ENCODE measurements at regions not wholly inside any gene's neighbourhood (a gene's known extent, or its start where the extent isn't known, plus 50 kb on each side); places are given as distances from the start of the nearest gene placed in this dataset.
A peak's percentile ranks its signal among the peaks of the same experiment; 100 is the strongest.

DNA sequence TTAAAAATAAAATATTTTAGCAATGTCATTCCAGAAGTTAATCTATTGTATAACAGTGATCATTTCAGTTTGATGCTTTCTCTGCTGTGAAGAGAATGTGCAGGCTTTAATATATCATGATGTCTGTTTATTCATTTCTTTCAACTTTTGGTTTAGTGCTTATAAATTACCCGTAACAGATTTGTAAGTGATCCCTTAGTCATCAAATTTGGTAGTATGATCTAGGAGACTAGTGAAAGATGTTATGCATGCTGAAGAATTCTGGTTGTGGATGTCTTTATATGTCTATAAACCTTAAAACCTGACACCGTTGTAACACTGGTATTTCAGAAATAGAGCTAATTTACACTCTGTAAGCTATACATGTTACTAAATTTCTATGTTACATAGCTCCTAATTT lies 260.4 kb downstream of the CPS1 start:
- Histone ChIP-seq H3K27ac (no peak overlapping the region), H3K4me1 (no peaks in the 10 kb centered on the region), H3K4me3 (no peak overlapping the region), H3K9me3 (no peaks in the 10 kb centered on the region), H3K4me2 (no peak overlapping the region)
- no peak for FAIRE-seq
- TF ChIP-seq RAD21 (conservative IDR thresholded peaks at IDR 0.05 in 1 of 2, IDR thresholded peaks at IDR 0.05 in 1 of 2): no peak
- TF ChIP-seq SMC3 (IDR thresholded peaks at IDR 0.05): no peak
- TF ChIP-seq FOSL2 (IDR thresholded peaks at IDR 0.05): no peak
- no peak for TF ChIP-seq FOSL2 (CRISPR knock-in tag; IDR thresholded peaks at IDR 0.05)
- TF ChIP-seq PHF8 (IDR thresholded peaks at IDR 0.05; ENCODE audit: borderline replicate concordance, low read depth): no peak
- TF ChIP-seq, protein P1, sequence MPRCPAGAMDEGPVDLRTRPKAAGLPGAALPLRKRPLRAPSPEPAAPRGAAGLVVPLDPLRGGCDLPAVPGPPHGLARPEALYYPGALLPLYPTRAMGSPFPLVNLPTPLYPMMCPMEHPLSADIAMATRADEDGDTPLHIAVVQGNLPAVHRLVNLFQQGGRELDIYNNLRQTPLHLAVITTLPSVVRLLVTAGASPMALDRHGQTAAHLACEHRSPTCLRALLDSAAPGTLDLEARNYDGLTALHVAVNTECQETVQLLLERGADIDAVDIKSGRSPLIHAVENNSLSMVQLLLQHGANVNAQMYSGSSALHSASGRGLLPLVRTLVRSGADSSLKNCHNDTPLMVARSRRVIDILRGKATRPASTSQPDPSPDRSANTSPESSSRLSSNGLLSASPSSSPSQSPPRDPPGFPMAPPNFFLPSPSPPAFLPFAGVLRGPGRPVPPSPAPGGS (IDR thresholded peaks at IDR 0.05): no peak
- no peak for TF ChIP-seq MAZ (IDR thresholded peaks at IDR 0.05; ENCODE audit: borderline replicate concordance, low read depth, low read length)
- TF ChIP-seq MAFK (IDR thresholded peaks at IDR 0.05; ENCODE audit: partially characterized antibody): peak; percentile 18
- no peak for TF ChIP-seq FOXS1 (CRISPR knock-in tag; IDR thresholded peaks at IDR 0.05)
- ChIA-PET POLR2A (no interaction called here), CTCF (no interaction called here)
- 28% methylated on average over 2 of the region's 2 CpGs for WGBS (ENCODE audit: missing lambda C conversion rate)
- ATAC-seq: no peak
- no peak for DNase-seq (ENCODE audit: low read depth in 1 of 2, low spot score in 1 of 2)

DNA sequence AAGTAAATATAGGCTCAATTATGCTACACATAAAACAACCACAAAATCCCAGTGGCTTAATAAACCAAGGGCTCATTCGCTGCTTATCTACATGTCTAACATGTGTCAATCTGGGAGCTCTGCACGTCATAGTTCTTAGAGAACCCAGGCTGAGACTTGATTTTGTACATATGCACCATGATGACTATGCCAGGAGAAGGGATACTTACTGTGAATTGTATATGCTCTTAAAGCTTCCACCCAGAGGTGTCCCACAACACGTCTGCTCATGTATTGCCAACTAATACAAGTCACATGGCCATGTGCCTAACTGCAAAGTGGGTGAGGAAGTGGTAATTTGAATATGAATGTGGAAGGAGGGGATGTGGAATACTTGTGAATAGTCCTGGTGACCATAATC lies 262.1 kb downstream of the CPS1 start:
- ATAC-seq (no peak), FAIRE-seq (no peak)
- 18% methylated on average over 3 of the region's 3 CpGs for WGBS (ENCODE audit: missing lambda C conversion rate)

More for the DNA sequence above, 262.1 kb downstream of the CPS1 start:
- Histone ChIP-seq H3K4me3 (no peak overlapping the region), H3K27ac (no peak overlapping the region), H3K4me2 (no peak overlapping the region), H3K9me3 (no peaks in the 10 kb centered on the region), H3K4me1 (no peaks in the 10 kb centered on the region)
- ChIA-PET CTCF (no interaction called here), POLR2A (no interaction called here)
- no peak for DNase-seq (ENCODE audit: low read depth in 1 of 2, low spot score in 1 of 2)
- TF ChIP-seq RAD21 (conservative IDR thresholded peaks at IDR 0.05 in 1 of 2, IDR thresholded peaks at IDR 0.05 in 1 of 2): no peak
- TF ChIP-seq CHD2 (IDR thresholded peaks at IDR 0.05; ENCODE audit: low read length, partially characterized antibody): no peak
- TF ChIP-seq NFE2L2 (conservative IDR thresholded peaks at IDR 0.05; ENCODE audit: low read length): no peak
- TF ChIP-seq, protein P2, sequence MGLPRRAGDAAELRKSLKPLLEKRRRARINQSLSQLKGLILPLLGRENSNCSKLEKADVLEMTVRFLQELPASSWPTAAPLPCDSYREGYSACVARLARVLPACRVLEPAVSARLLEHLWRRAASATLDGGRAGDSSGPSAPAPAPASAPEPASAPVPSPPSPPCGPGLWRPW (IDR thresholded peaks at IDR 0.05): no peak
- TF ChIP-seq, protein P1 (IDR thresholded peaks at IDR 0.05): no peak
- TF ChIP-seq GATA3 (IDR thresholded peaks at IDR 0.05; ENCODE audit: borderline replicate concordance): no peak
- TF ChIP-seq FOXS1 (CRISPR knock-in tag; IDR thresholded peaks at IDR 0.05): no peak
- TF ChIP-seq BHLHE40 (IDR thresholded peaks at IDR 0.05; ENCODE audit: low read depth, low read length): no peak
- TF ChIP-seq, protein P3, sequence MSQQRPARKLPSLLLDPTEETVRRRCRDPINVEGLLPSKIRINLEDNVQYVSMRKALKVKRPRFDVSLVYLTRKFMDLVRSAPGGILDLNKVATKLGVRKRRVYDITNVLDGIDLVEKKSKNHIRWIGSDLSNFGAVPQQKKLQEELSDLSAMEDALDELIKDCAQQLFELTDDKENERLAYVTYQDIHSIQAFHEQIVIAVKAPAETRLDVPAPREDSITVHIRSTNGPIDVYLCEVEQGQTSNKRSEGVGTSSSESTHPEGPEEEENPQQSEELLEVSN (IDR thresholded peaks at IDR 0.05; ENCODE audit: borderline replicate concordance, low read depth): no peak
- no peak for TF ChIP-seq HOXB5 (CRISPR knock-in tag; IDR thresholded peaks at IDR 0.05)
- no peak for TF ChIP-seq JUNB (IDR thresholded peaks at IDR 0.05)
- TF ChIP-seq RCOR1 (IDR thresholded peaks at IDR 0.05; ENCODE audit: low read depth, low read length): no peak
- TF ChIP-seq HOXB13 (CRISPR knock-in tag; IDR thresholded peaks at IDR 0.05; ENCODE audit: low read depth): no peak
- no peak for TF ChIP-seq EP300 (IDR thresholded peaks at IDR 0.05)
- TF ChIP-seq CBX2 (IDR thresholded peaks at IDR 0.05; ENCODE audit: borderline replicate concordance, low read depth): no peak
- no peak for TF ChIP-seq CEBPB (IDR thresholded peaks at IDR 0.05)
- TF ChIP-seq, protein P4, sequence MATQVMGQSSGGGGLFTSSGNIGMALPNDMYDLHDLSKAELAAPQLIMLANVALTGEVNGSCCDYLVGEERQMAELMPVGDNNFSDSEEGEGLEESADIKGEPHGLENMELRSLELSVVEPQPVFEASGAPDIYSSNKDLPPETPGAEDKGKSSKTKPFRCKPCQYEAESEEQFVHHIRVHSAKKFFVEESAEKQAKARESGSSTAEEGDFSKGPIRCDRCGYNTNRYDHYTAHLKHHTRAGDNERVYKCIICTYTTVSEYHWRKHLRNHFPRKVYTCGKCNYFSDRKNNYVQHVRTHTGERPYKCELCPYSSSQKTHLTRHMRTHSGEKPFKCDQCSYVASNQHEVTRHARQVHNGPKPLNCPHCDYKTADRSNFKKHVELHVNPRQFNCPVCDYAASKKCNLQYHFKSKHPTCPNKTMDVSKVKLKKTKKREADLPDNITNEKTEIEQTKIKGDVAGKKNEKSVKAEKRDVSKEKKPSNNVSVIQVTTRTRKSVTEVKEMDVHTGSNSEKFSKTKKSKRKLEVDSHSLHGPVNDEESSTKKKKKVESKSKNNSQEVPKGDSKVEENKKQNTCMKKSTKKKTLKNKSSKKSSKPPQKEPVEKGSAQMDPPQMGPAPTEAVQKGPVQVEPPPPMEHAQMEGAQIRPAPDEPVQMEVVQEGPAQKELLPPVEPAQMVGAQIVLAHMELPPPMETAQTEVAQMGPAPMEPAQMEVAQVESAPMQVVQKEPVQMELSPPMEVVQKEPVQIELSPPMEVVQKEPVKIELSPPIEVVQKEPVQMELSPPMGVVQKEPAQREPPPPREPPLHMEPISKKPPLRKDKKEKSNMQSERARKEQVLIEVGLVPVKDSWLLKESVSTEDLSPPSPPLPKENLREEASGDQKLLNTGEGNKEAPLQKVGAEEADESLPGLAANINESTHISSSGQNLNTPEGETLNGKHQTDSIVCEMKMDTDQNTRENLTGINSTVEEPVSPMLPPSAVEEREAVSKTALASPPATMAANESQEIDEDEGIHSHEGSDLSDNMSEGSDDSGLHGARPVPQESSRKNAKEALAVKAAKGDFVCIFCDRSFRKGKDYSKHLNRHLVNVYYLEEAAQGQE (IDR thresholded peaks at IDR 0.05): no peak
- no peak for TF ChIP-seq NR3C1 (IDR thresholded peaks at IDR 0.05)
- TF ChIP-seq, protein P5, sequence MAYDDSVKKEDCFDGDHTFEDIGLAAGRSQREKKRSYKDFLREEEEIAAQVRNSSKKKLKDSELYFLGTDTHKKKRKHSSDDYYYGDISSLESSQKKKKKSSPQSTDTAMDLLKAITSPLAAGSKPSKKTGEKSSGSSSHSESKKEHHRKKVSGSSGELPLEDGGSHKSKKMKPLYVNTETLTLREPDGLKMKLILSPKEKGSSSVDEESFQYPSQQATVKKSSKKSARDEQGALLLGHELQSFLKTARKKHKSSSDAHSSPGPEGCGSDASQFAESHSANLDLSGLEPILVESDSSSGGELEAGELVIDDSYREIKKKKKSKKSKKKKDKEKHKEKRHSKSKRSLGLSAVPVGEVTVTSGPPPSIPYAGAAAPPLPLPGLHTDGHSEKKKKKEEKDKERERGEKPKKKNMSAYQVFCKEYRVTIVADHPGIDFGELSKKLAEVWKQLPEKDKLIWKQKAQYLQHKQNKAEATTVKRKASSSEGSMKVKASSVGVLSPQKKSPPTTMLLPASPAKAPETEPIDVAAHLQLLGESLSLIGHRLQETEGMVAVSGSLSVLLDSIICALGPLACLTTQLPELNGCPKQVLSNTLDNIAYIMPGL (CRISPR knock-in tag; IDR thresholded peaks at IDR 0.05; ENCODE audit: borderline replicate concordance): no peak

Data from A549 (cell line).